SK-N-SH treated with all-trans-retinoic acid at 6 μM for 48 hours (cell line): ENCODE measurements at regions not wholly inside any gene's neighbourhood (a gene's known extent, or its start where the extent isn't known, plus 50 kb on each side); places are given as distances from the start of the nearest gene placed in this dataset.

Experiments used
- GLIS3 ChIP-seq: fragments of 250-450 bp; sonication (Bioruptor Pico); IDR thresholded peaks from 2 replicates; pipeline ENCODE4 v1.5.0; 2020; ENCODE audit warnings: mild to moderate bottlenecking, moderate library complexity
- RARB ChIP-seq: fragments of 250-450 bp; sonication (Bioruptor Pico); IDR thresholded peaks from 2 replicates; pipeline ENCODE4 v1.8.0; 2021; ENCODE audit warnings: mild to moderate bottlenecking, moderate library complexity
- ZFP30 ChIP-seq: fragments of 450-650 bp; formaldehyde crosslinking; IDR thresholded peaks from 2 replicates; pipeline ENCODE4 v1.5.0; 2022; ENCODE audit warnings: mild to moderate bottlenecking, moderate library complexity

GRCh38 chrX:40423299-40423698 is 157.5 kb upstream of the ATP6AP2 start:
- TF ChIP-seq RARB (no peak), ZFP30 (CRISPR knock-in tag) (no peak), GLIS3 (CRISPR knock-in tag) (no peak)
